ENCODE measurements at regions not wholly inside any gene's neighbourhood (a gene's known extent, or its start where the extent isn't known, plus 50 kb on each side); places are given as distances from the start of the nearest gene placed in this dataset.
"Not testable (repeated sequence)": the region's sequence is repeated elsewhere in the genome, so short reads cannot be mapped to it uniquely, and the experiment has no call there.

DNA sequence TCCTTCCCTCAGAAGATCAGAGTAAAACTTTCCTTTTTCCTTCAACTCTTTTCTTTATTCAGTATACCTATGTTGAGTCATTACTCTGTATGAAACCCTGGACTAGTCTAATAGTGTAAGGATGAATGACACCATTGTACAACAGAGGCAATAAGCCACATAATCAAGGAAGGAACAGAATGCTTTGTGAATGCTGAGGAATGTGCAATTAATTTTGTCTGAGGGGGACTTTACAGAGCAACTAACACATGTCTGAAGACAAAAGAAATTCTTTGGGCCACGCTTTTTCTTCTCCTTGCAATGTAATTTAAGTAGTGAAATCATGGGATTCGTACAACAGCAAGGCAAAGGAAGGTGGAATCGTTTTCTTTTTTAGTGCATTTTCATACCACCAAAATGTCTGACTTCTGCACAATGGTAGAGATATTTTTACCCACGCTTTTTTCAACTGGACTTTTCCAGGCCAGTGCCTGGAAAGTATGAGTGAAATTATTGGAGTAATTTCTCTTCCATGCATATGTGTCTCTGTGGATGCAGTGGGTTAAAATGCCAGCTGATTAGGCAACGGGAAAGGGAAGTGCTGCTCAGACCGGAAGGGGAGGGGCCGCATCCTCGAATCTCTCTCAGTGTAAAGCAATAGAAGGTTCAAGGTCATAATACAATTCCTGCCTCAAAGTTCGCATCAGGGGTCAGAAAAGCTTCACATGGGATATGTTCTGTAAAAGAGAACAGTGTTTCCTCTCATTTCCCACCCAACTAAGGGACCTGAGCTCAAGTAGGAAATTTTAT lies 89.9 kb upstream of the MTHFD1L start:
- peak; percentile 12 for DNase-seq

DNA sequence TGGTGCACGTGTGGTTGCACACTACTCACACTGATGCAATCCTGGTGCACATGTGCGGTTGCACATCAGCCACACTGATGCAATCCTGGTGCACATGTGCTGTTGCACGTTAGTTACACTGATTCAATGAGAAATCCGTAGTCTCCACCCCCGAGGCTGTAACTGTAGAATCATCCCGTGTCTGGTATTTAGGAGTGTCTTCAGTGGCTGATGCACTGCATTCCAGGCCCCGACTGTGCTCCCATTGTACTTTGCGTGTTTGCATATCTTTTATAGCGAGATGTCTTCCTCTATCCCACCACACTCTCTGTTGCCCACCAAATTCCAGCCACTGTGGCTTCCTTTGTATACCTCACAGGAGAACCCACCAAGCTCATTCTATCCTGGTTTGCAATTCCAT lies 87.8 kb upstream of the MTHFD1L start:
- no peak for DNase-seq

DNA sequence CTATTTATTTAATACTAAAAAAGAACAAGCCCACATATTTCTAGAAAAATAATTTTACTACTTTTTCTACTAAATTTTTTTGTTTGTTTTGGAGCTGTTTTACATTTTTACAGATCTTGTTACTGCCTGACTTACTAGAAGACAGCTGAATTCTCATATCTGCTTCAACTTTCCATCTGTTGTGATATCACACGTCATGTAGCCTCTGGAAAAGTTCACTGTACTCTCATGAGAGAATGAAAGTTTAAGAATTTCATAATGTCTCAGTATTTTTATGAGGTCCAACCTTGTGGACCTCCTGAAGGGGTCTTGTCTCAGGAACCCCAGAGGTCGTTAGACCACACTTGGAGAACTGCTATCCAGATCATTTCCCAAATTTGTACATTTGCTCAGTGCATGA lies 81.7 kb upstream of the MTHFD1L start:
- DNase-seq, result no peak

DNA sequence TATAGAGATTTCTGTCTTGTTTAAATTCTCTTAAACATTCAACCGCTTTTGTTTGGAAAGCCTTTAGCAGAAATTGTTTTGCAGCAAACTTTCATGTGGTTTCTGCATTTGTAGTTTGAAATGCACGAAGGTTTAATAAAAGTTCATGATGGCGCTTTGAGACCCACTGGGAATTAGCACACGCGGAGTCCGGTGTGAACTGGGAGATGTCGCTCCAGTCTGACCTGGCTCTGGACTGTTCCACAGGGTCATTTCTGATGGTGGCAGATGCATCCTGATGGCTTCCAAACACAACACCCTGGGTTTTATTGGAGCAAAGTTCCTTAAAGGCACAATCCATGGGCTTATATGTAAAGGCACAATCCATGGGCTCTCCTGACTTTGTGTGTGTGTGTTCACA lies 78.1 kb upstream of the MTHFD1L start:
- no peak for DNase-seq

DNA sequence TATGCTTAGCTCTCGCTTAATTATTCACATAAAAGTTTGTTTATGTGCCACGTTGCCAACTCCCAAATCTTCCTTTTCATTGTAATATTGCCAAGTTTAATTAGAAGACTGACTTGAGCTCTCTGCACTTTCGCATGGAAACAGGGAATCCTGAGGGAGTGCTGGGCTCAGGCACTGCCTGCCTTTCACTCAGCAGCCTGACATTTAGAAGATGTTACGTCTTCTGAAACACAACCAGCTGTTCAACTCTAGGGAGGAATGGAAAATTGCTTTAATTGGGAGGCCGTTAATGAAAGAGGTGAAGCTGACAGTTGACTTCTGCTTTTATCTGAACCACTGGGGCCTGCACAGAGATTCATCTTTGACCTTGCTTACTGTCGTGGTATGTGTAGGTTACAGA lies 77.4 kb upstream of the MTHFD1L start:
- DNase-seq, result no peak

DNA sequence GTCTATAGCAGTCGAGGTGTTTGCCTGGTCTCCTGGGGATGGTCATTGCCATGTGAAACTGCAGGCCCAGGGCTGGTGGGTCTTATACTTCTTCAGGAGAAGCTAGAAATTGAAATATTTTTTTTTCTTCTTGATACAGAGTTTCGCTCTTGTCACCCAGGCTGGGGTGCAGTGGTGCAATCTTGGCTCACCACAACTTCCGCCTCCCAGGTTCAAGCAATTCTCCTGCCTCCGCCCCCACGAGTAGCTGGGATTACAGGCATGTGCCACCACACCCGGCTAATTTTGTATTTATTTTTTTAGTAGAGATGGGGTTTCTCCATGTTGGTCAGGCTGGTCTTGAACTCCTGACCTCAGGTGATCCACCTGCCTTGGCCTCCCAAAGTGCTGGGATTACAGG lies 75.6 kb upstream of the MTHFD1L start:
- not testable (repeated sequence) for DNase-seq

DNA sequence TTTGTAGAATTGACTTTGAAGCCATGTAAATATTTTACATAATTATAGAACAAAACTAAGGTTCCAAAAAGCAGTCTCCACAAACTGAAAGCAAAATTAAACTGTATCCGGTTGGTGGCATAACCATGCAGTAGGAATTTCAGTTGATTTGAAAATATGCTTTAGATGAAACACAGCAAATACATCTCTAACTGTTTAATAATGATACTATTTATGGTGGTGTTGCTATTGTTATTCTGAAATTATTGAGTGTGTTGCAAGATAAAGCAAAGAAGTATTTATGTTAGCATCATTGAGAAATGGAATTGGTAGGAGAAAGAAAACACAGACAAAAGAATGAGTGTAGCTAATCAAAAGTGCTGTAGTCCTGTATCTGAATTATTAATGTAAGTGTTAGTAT lies 73.8 kb upstream of the MTHFD1L start:
- no peak for DNase-seq

DNA sequence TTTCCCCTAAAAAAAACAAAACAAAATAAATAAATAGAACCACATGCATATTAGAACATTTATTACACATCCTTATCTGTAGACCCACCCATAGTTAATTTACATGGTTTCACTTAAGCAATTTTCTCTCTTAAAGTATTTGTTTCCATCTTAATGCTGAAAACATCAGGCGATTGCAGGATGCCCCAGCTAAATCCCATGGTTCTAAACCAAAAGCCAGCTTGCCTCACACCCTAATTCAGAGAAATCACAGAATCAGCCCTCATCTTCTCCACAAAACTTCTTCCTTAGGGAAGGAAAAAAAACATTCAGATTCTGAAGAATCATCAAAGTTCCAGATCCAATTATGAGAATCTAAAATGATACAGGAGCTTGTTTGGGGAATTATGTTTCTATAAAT lies 67.6 kb upstream of the MTHFD1L start:
- no peak for DNase-seq

DNA sequence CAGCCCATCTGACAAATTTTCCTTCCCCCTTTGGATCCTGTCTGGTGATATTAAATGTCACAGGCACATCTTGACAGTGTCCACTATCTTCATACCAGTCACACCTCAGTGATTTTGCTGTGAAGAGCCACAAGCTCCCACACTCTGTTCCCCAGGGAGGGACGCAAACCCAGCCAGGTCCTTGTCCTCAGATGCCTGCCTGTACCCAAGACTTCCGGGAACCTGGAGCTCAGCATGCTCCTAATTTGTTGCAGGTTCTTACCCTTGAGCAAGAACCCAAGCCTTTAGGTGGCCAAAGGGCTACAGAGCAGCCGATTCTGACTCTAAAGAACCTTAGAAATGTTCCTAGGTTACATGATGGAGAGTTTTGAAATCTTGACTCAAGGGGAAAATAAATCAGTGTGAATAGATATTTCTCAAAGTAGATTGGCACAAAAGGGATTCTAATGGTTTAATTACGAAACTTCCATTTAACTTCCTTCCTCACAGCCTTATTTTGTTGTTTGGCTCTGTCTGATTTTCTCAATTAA lies 66.2 kb upstream of the MTHFD1L start:
- no peak for DNase-seq

DNA sequence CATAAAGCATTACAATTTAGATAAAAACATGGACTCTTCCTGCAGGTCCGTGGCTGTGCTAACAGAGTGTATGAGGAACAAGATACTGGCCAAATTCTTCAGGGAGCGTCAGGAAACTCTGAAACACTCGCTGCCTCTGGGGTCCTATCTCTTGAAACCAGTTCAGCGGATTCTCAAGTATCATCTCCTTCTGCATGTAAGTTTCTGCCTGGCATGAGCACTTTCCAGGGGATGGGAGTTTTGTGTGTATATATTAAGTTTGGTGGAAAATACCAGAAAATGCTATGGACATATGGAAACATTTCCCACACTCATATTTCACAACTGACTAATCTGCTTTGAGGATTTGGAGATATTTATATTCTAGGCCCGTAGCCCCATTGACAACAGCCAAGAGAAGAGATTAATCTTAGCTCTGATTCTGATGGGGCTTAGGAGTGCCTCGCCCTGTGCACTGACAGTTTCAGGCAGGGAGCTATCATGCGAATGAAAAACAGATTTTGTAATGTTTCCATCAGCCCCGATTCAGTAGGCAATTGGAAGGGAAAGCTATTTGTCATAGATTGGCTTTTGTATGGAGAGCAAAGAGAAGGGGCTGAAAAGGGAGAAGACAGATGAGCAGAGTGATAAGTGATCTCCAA lies 64.7 kb upstream of the MTHFD1L start:
- no peak for DNase-seq

DNA sequence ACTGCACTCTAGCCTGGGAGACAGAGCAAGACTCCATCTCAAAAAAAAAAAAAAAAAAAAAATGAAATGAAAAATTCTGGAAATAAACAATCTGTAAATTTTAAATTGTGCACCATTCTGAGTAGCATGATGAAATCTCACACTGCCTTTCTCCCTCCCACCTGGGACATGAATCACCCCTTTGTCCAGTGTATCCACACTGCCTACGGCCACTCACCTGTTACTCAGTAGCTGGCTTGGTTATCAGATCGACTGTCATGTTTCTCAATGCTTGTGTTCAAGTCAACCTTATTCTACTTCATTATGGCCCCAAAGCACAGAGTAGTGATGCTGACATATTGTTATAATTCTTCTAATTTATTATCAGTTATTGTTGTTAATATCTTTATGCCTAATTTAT lies 58.7 kb upstream of the MTHFD1L start:
- DNase-seq, result no peak

DNA sequence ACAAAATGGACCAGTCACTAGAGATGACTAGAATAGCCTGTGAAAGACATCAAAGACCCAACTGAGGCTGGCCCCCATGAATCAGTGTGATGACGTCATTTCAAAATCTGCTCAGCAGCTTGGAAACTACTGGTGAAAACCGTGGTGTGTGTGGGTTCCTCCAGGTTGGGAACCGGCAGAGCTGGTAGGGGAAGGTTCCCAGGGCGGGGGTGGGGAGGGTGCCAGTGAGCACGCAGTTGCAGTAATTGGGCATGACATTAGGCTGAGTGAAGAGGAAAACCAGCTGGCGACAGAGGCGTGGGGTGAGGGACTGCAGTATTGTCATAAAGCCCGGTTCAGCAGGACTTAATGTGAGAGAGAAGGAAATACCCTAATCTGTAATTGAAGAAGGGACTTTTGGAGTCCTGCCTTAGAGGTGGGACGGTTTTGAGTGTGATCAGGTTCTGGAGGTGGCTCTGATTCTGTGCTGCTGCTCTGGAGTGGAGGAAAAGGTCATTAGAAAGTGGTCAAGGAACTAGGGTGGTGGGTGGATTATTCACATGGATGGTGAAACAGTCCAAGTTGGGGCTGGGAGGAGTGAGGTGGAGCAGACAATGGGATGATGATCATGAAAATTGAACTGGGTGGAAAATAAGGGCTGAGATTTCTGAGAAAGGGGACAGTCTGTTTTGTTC lies 52.0 kb upstream of the MTHFD1L start:
- no peak for DNase-seq

DNA sequence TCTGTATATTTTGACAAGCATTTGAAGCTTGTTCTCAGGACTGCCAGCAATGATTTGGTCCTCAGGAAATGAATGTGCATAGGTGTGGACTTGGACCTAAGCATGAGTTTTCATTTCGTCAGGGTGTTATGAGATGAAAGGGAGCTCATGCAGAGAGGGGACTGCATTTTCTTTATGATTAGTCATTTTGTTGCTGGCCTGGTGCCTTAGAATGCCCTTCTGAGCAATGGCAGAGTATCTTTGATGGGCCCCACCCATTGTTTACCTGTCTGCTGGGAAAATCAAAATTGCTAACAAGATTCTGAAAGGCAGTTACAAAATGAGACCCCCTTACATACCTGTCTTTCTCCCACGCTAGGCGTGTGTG lies 51.5 kb upstream of the MTHFD1L start:
- no peak for DNase-seq

All from hematopoietic multipotent progenitor cell treated with erythropoietin and hydrocortisone succinate and interleukin-3 and kit ligand, for 4 days (in vitro differentiated cells).